ENCODE measurements at regions not wholly inside any gene's neighbourhood (a gene's known extent, or its start where the extent isn't known, plus 50 kb on each side); places are given as distances from the start of the nearest gene placed in this dataset.

DNA sequence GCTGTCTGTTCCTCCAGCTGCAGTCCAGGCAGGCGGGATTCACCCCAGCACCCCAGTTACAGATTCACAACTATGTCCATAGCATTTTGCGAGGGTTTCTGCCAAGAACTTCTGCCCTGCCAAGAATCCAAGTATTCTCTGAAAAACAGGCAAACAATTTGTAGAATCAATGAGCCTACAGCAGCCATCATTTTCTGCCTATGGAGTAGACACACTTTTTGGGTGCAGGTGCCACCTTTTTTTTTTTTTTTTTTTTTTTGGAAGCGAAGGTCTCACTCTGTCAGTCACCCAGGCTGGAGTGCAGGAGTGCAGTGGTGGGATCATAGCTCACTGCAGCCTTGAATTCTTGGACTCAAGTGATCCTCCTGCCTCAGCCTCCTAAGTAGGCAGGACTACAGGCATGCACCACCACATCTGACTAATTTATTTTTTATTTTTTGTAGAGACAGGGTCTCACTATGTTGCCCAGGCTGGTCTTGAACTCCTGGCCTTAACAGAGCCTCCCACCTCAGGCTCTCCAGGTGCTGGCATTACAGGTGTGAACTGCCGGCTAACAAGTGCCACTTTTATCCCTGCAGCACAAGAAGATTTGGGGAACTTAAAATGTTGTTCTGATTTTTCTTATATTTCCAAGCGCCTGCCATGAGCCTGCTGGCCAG lies 195.1 kb downstream of the SNX19 start:
- TF ChIP-seq POLR2A (IDR thresholded peaks at IDR 0.05) = no peak
- TF ChIP-seq, protein P1, sequence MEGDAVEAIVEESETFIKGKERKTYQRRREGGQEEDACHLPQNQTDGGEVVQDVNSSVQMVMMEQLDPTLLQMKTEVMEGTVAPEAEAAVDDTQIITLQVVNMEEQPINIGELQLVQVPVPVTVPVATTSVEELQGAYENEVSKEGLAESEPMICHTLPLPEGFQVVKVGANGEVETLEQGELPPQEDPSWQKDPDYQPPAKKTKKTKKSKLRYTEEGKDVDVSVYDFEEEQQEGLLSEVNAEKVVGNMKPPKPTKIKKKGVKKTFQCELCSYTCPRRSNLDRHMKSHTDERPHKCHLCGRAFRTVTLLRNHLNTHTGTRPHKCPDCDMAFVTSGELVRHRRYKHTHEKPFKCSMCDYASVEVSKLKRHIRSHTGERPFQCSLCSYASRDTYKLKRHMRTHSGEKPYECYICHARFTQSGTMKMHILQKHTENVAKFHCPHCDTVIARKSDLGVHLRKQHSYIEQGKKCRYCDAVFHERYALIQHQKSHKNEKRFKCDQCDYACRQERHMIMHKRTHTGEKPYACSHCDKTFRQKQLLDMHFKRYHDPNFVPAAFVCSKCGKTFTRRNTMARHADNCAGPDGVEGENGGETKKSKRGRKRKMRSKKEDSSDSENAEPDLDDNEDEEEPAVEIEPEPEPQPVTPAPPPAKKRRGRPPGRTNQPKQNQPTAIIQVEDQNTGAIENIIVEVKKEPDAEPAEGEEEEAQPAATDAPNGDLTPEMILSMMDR (IDR thresholded peaks at IDR 0.05) = no peak

Measured in uterus (tissue), 2 donors.